HepG2 (cell line): ENCODE measurements at regions not wholly inside any gene's neighbourhood (a gene's known extent, or its start where the extent isn't known, plus 50 kb on each side); places are given as distances from the start of the nearest gene placed in this dataset.

Source experiments
- ATAC-seq: fragments of 200-7000 bp; cut with Tn5 transposase; 3 replicates; pipeline ENCODE4 v1.9.1; 2020; ENCODE audit warnings: mild to moderate bottlenecking, moderate library complexity
- BruUV-seq: library from RNA; stranded (reverse); fragments of 400-500 nt; replicated peaks from 2 replicates; lab custom pipeline; 2021; lab: Mats Ljungman, UMichigan
- CTCF ChIA-PET: fragments of 300-600 bp; formaldehyde crosslinking; extraction: SDS; loops from one replicate; lab custom pipeline; 2021; ENCODE audit warnings: low total read pairs, inconsistent platforms, low intra/inter-chr PET ratio; lab: Yijun Ruan, JAX
- POLR2A ChIA-PET: fragments of 350-600 bp; sonication (Branson Sonifier 250); formaldehyde crosslinking; loops from one replicate; lab custom pipeline; 2020; ENCODE audit warnings: antibody characterized with exemption, inconsistent platforms; lab: Yijun Ruan, JAX
- DNase-seq: peaks from one replicate; pipeline ENCODE4 v3.0.0-alpha.2; 2015; ENCODE audit warnings: low spot score
- FAIRE-seq: peaks from 3 replicates; lab custom pipeline; 2011; peaks lifted over from hg19 to GRCh38; lab: Jason Lieb, UNC
- H2AFZ ChIP-seq: one replicate; pipeline ENCODE4 v1.6.1; 2011; ENCODE audit warnings: low read length, inconsistent platforms
- H3K27ac ChIP-seq: fragments of 300-600 bp; 3 replicates; pipeline ENCODE4 v1.8.0; 2011; ENCODE audit warnings: mixed run types, mild to moderate bottlenecking, mixed read lengths, low read length, inconsistent platforms; ENCODE audit not compliant: insufficient read depth; ENCODE audit errors: extremely low read length
- H3K27me3 ChIP-seq, 2 experiments: fragments of 200-600 bp in 1 of 2; 2 replicates in 1 of 2; 3 replicates in 1 of 2; pipeline versions ENCODE4 v1.6.0 to v1.8.0; 2011; ENCODE audit warnings: low read length in 2 of 2, mild to moderate bottlenecking in 2 of 2, moderate library complexity in 2 of 2, inconsistent platforms in 1 of 2; ENCODE audit not compliant: insufficient read depth in 2 of 2, control insufficient read depth in 1 of 2
- H3K36me3 ChIP-seq, 2 experiments: fragments of 200-600 bp in 1 of 2; replicated peaks in 1 of 2; 2 replicates in 1 of 2; 3 replicates in 1 of 2; pipeline versions ENCODE4 v1.5.1 to v1.8.0; 2011; ENCODE audit warnings: low read length in 2 of 2, inconsistent platforms in 1 of 2; ENCODE audit not compliant: insufficient read depth in 2 of 2, control insufficient read depth in 1 of 2
- H3K4me1 ChIP-seq: 2 replicates; pipeline ENCODE4 v1.5.1; 2012; ENCODE audit warnings: low read length, inconsistent platforms; ENCODE audit not compliant: insufficient read depth
- H3K4me2 ChIP-seq: 2 replicates; pipeline ENCODE4 v1.6.0; 2011; ENCODE audit warnings: low read depth, low read length, inconsistent platforms
- H3K4me3 ChIP-seq, 3 experiments: fragments of 200-600 bp in 1 of 3; sonication (generic), shearing (Covaris generic) in 1 of 3; replicated peaks in 1 of 3; 2 replicates each; pipeline ENCODE4 v1.5.1; 2011 to 2016; ENCODE audit warnings: low read length in 3 of 3, inconsistent platforms in 2 of 3, low read depth in 2 of 3, mild to moderate bottlenecking in 2 of 3, control low read depth in 1 of 3, mixed read lengths in 1 of 3; ENCODE audit not compliant: insufficient read depth in 1 of 3
- H3K79me2 ChIP-seq: one replicate; pipeline ENCODE4 v1.6.1; 2011; ENCODE audit warnings: low read length, inconsistent platforms; ENCODE audit not compliant: insufficient read depth
- H3K9ac ChIP-seq: 2 replicates; pipeline ENCODE4 v1.6.0; 2011; ENCODE audit warnings: mild to moderate bottlenecking, low read depth, low read length, inconsistent platforms; ENCODE audit not compliant: insufficient read depth
- H3K9me3 ChIP-seq: 2 replicates; pipeline ENCODE4 v1.5.1; 2012; ENCODE audit warnings: mild to moderate bottlenecking, low read length
- H4K20me1 ChIP-seq: 2 replicates; pipeline ENCODE4 v1.6.0; 2011; ENCODE audit warnings: inconsistent platforms, mild to moderate bottlenecking, low read length, moderate library complexity; ENCODE audit not compliant: insufficient read depth
- CENPT ChIP-seq: sonication (generic); formaldehyde crosslinking; IDR thresholded peaks from 2 replicates; pipeline ENCODE4 v1.8.0; 2022; ENCODE audit warnings: low read depth, mild to moderate bottlenecking, moderate library complexity, missing genetic modification reagents
- DZIP1 ChIP-seq: sonication (generic); formaldehyde crosslinking; IDR thresholded peaks from 2 replicates; pipeline ENCODE4 v1.5.0; 2020; ENCODE audit warnings: mild to moderate bottlenecking, missing genetic modification reagents
- EED ChIP-seq: sonication (generic); formaldehyde crosslinking; IDR thresholded peaks from 2 replicates; pipeline ENCODE4 v1.5.0; 2020; ENCODE audit warnings: mild to moderate bottlenecking, missing genetic modification reagents
- FOXK2 ChIP-seq: fragments of 450-650 bp; IDR thresholded peaks from 2 replicates; pipeline ENCODE4 v1.6.1; 2016
- HNRNPUL1 ChIP-seq: fragments of 200-400 bp; formaldehyde crosslinking; IDR thresholded peaks from 2 replicates; pipeline ENCODE4 v1.6.1; 2017; ENCODE audit warnings: low read depth, mild to moderate bottlenecking, low read length, moderate library complexity
- KDM5A ChIP-seq: fragments of 200-600 bp; sonication (generic); IDR thresholded peaks from 2 replicates; pipeline ENCODE4 v1.7.0; 2018; ENCODE audit warnings: antibody characterized with exemption, mild to moderate bottlenecking, low read length, borderline replicate concordance
- MIXL1 ChIP-seq: IDR thresholded peaks from 2 replicates; pipeline ENCODE4 v1.6.1; 2016
- RFXAP ChIP-seq: sonication (generic); formaldehyde crosslinking; IDR thresholded peaks from 2 replicates; pipeline ENCODE4 v1.4.0; 2020; ENCODE audit warnings: missing genetic modification reagents, borderline replicate concordance
- TCF7 ChIP-seq: sonication (generic); IDR thresholded peaks from 2 replicates; pipeline ENCODE4 v1.6.1; 2016; ENCODE audit warnings: antibody characterized with exemption, low read depth
- ZFYVE20 ChIP-seq: sonication (generic); formaldehyde crosslinking; IDR thresholded peaks from 2 replicates; pipeline ENCODE4 v1.8.0; 2023; ENCODE audit warnings: low read depth, mild to moderate bottlenecking, moderate library complexity, missing genetic modification reagents, borderline replicate concordance
- ZNF121 ChIP-seq: sonication (generic); formaldehyde crosslinking; IDR thresholded peaks from 2 replicates; pipeline ENCODE4 v1.5.0; 2020; ENCODE audit warnings: mild to moderate bottlenecking, missing genetic modification reagents
- ZNF335 ChIP-seq: sonication (generic); formaldehyde crosslinking; IDR thresholded peaks from 2 replicates; pipeline ENCODE4 v1.4.0; 2020; ENCODE audit warnings: missing genetic modification reagents
- WGBS: methylation state at CpG from one replicate; pipeline ENCODE4 v1.1.6; 2017; ENCODE audit warnings: low lambda C conversion rate; 5-methylcytosine and 5-hydroxymethylcytosine counted together
- in situ Hi-C: cut with HindIII; loops from 2 replicates; pipeline ENCODE4 v1.10.0; 2017; ENCODE audit warnings: low pct_unique_long_range_greater_than_20kb; ENCODE audit not compliant: extremely low pct_ligation_motif_present
- intact Hi-C: fragments of 100-400 bp; cut with micrococcal nuclease; formaldehyde crosslinking; loops from one replicate; pipeline ENCODE4 v1.10.0; 2022; ENCODE audit not compliant: unreplicated experiment
- TF ChIP-seq, protein P1 (sequence below): sonication (generic); formaldehyde crosslinking; conservative IDR thresholded peaks from 2 replicates; pipeline ENCODE4 v1.5.0; 2020; ENCODE audit warnings: missing genetic modification reagents

- no peak for TF ChIP-seq EED (CRISPR knock-in tag)
- TF ChIP-seq, protein P1, sequence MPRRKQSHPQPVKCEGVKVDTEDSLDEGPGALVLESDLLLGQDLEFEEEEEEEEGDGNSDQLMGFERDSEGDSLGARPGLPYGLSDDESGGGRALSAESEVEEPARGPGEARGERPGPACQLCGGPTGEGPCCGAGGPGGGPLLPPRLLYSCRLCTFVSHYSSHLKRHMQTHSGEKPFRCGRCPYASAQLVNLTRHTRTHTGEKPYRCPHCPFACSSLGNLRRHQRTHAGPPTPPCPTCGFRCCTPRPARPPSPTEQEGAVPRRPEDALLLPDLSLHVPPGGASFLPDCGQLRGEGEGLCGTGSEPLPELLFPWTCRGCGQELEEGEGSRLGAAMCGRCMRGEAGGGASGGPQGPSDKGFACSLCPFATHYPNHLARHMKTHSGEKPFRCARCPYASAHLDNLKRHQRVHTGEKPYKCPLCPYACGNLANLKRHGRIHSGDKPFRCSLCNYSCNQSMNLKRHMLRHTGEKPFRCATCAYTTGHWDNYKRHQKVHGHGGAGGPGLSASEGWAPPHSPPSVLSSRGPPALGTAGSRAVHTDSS: no peak
- no peak for TF ChIP-seq KDM5A
- TF ChIP-seq RFXAP (CRISPR knock-in tag): no peak
- no peak for TF ChIP-seq TCF7
- no peak for TF ChIP-seq DZIP1 (CRISPR knock-in tag)
- no peak for TF ChIP-seq ZNF121 (CRISPR knock-in tag)
Measured at GRCh38 chr3:30353711-30354467, 252.5 kb upstream of the TGFBR2 start (continued).

DNA sequence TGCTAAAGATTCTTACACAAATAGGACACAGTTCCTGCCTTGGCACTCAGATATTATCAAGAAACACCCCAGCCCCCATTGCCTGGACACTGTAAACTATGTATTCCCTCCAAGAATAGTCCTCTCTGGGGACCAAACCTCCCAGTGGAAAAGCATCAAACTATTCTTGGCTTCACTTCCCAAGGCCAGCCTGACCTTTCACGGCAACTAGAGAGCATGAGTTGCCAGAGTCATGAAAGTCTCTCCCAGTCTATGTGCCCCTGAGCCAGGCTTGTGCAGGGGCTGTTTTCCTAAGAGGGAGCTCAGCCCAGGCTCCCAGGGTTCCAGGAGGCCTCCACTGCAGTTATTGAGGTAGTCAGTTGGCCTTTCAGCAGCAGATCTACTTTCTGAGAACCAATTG lies 251.9 kb upstream of the TGFBR2 start:
- no peak overlapping the region for H2AFZ ChIP-seq
- POLR2A ChIA-PET: interaction anchor here (0.6 kb wide), 1 partner anchor 252 kb away, joined by 3 read pairs; the partner anchor contains the start of gene TGFBR2
- no peak overlapping the region for H3K9ac ChIP-seq
- intact Hi-C loops: no loop called here
- peaks cover 52% of the 10 kb centered on the region for H3K4me1 ChIP-seq
- no peak for DNase-seq
- no peak overlapping the region for H3K4me3 ChIP-seq
- H3K4me2 ChIP-seq: no peak overlapping the region
- H3K27me3 ChIP-seq: no peaks in the 10 kb centered on the region
- no peak for FAIRE-seq
- no peaks in the 10 kb centered on the region for H3K9me3 ChIP-seq
- CTCF ChIA-PET: no interaction called here
- no peaks in the 10 kb centered on the region for H4K20me1 ChIP-seq
- no peaks in the 10 kb centered on the region for H3K79me2 ChIP-seq
- 100% methylated on average over 1 of the region's 1 CpG for WGBS
- H3K36me3 ChIP-seq: no peaks in the 10 kb centered on the region
- no peak for TF ChIP-seq MIXL1 (CRISPR knock-in tag)
- TF ChIP-seq FOXK2: no peak
- TF ChIP-seq ZFYVE20 (CRISPR knock-in tag): no peak
- TF ChIP-seq HNRNPUL1: no peak
- TF ChIP-seq CENPT: no peak
- no peak for TF ChIP-seq ZNF335 (CRISPR knock-in tag)
- H3K27ac ChIP-seq: no peak overlapping the region
- ATAC-seq: no peak
- in situ Hi-C loops: no loop called here
- BruUV-seq: no TSS peak
